ENCODE measurements at regions not wholly inside any gene's neighbourhood (a gene's known extent, or its start where the extent isn't known, plus 50 kb on each side); places are given as distances from the start of the nearest gene placed in this dataset.

DNA sequence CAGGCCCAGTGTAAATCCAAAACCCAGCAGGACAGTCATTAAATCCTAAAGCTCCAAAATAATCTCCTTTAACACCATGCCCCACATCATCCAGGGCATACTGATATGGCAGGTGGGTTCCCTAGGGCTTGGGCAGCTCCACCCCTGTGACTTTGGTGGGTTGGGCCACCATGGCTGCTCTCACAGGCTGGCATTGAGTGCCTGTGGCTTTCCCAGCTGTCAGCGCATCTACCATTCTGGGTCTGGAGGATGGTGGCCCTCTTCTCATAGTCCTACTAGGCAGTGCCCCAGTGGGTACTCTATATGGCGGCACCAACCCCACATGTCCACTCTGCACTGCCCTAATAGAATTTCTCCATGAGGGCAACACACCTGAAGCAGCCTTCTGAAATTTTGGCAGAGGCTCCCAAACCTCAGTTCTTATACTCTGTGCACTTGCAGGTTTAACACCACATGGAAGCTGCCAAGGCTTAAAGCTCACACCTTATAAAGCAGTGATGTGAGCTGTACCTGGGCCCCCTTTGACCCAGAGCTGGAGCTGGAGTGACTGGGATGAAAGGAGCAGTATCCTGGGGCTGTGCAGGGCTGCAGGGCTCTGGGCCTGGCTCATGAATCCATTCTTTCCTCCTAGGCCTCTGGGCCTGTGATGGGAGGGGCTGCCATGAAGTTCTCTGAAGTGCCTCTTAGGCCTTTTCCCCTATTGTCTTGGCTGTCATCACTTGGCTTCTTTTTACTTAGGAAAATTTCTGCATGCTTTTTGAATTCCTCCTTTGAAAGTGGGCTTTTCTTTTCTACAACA lies 765.5 kb upstream of the EPHA7 start:
- Histone ChIP-seq H3K9me2 (ENCODE audit: insufficient read depth) (no peaks in the 10 kb centered on the region), H3K27me3 (ENCODE audit: insufficient read depth, low read length) (no peaks in the 10 kb centered on the region), H3K9me3 (ENCODE audit: control insufficient read depth in 1 of 2, insufficient read depth in 1 of 2, low read depth in 1 of 2, low read length in 2 of 2) (peaks cover 4 to 7% of the 10 kb centered on the region in 2 experiments; a peak in 2 of 4 replicates), H3K4me3 (replicated peaks in 1 of 2; ENCODE audit: low read depth in 1 of 2, low read length in 2 of 2) (no peak overlapping the region), H3K4me1 (ENCODE audit: control insufficient read depth in 1 of 2, insufficient read depth in 2 of 2, low read length in 2 of 2) (no peaks in the 10 kb centered on the region), H3K9ac (ENCODE audit: low read length) (no peak overlapping the region), H3K4me2 (ENCODE audit: low read length) (no peak overlapping the region), H3K36me3 (ENCODE audit: control insufficient read depth in 1 of 2, insufficient read depth in 2 of 2, low read length in 2 of 2) (no peaks in the 10 kb centered on the region), H3K27ac (ENCODE audit: low read depth, low read length) (no peak overlapping the region), H2AFZ (ENCODE audit: low read depth, low read length, poor library complexity, severe bottlenecking) (no peak overlapping the region), H3K79me2 (ENCODE audit: insufficient read depth, low read length) (no peaks in the 10 kb centered on the region), H4K20me1 (ENCODE audit: insufficient read depth) (no peaks in the 10 kb centered on the region)
- intact Hi-C loops (cut with micrococcal nuclease) = no loop called here
- BruUV-seq (replicated peaks) = no TSS peak
- ATAC-seq (no peak), DNase-seq (ENCODE audit: low read depth, low spot score) (no peak)
- CTCF ChIA-PET = no interaction called here
- RAD21 ChIA-PET (ENCODE audit: low non-redundant PET in 1 of 2, low total read pairs in 2 of 2, uncharacterized antibody in 2 of 2, unreplicated experiment in 2 of 2) = no interaction called here
- TF ChIP-seq JUND (IDR thresholded peaks at IDR 0.05) = no peak
- TF ChIP-seq, protein P1, sequence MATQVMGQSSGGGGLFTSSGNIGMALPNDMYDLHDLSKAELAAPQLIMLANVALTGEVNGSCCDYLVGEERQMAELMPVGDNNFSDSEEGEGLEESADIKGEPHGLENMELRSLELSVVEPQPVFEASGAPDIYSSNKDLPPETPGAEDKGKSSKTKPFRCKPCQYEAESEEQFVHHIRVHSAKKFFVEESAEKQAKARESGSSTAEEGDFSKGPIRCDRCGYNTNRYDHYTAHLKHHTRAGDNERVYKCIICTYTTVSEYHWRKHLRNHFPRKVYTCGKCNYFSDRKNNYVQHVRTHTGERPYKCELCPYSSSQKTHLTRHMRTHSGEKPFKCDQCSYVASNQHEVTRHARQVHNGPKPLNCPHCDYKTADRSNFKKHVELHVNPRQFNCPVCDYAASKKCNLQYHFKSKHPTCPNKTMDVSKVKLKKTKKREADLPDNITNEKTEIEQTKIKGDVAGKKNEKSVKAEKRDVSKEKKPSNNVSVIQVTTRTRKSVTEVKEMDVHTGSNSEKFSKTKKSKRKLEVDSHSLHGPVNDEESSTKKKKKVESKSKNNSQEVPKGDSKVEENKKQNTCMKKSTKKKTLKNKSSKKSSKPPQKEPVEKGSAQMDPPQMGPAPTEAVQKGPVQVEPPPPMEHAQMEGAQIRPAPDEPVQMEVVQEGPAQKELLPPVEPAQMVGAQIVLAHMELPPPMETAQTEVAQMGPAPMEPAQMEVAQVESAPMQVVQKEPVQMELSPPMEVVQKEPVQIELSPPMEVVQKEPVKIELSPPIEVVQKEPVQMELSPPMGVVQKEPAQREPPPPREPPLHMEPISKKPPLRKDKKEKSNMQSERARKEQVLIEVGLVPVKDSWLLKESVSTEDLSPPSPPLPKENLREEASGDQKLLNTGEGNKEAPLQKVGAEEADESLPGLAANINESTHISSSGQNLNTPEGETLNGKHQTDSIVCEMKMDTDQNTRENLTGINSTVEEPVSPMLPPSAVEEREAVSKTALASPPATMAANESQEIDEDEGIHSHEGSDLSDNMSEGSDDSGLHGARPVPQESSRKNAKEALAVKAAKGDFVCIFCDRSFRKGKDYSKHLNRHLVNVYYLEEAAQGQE (IDR thresholded peaks at IDR 0.05; ENCODE audit: low read depth) = no peak
- no peak for TF ChIP-seq EGR1 (IDR thresholded peaks at IDR 0.05; ENCODE audit: low read depth)
- TF ChIP-seq ZFX (IDR thresholded peaks at IDR 0.05) = no peak
- TF ChIP-seq, protein P2, sequence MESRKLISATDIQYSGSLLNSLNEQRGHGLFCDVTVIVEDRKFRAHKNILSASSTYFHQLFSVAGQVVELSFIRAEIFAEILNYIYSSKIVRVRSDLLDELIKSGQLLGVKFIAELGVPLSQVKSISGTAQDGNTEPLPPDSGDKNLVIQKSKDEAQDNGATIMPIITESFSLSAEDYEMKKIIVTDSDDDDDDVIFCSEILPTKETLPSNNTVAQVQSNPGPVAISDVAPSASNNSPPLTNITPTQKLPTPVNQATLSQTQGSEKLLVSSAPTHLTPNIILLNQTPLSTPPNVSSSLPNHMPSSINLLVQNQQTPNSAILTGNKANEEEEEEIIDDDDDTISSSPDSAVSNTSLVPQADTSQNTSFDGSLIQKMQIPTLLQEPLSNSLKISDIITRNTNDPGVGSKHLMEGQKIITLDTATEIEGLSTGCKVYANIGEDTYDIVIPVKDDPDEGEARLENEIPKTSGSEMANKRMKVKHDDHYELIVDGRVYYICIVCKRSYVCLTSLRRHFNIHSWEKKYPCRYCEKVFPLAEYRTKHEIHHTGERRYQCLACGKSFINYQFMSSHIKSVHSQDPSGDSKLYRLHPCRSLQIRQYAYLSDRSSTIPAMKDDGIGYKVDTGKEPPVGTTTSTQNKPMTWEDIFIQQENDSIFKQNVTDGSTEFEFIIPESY (IDR thresholded peaks at IDR 0.05; ENCODE audit: extremely low read depth, insufficient replicate concordance, low read length) = no peak
- no peak for TF ChIP-seq YY1 (IDR thresholded peaks at IDR 0.05; ENCODE audit: extremely low read depth, insufficient replicate concordance, low read depth, low read length)
- TF ChIP-seq, protein P3, sequence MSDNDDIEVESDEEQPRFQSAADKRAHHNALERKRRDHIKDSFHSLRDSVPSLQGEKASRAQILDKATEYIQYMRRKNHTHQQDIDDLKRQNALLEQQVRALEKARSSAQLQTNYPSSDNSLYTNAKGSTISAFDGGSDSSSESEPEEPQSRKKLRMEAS (IDR thresholded peaks at IDR 0.05) = no peak
- TF ChIP-seq, protein P4, sequence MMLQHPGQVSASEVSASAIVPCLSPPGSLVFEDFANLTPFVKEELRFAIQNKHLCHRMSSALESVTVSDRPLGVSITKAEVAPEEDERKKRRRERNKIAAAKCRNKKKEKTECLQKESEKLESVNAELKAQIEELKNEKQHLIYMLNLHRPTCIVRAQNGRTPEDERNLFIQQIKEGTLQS (IDR thresholded peaks at IDR 0.05) = no peak
- no peak for TF ChIP-seq FOSL1 (IDR thresholded peaks at IDR 0.05; ENCODE audit: low read depth)
- no peak for TF ChIP-seq SRF (IDR thresholded peaks at IDR 0.05; ENCODE audit: low read depth)
- TF ChIP-seq ZNF274 (IDR thresholded peaks at IDR 0.05; ENCODE audit: low read depth, low read length) = no peak
- no peak for TF ChIP-seq TCF7L2 (IDR thresholded peaks at IDR 0.05; ENCODE audit: borderline replicate concordance, extremely low read depth, insufficient read depth, insufficient read length)
- no peak for TF ChIP-seq ELF1 (IDR thresholded peaks at IDR 0.05; ENCODE audit: borderline replicate concordance, low read depth)
- TF ChIP-seq EZH2 (IDR thresholded peaks at IDR 0.05) = no peak
- no peak for TF ChIP-seq POLR2A (IDR thresholded peaks at IDR 0.05; ENCODE audit: borderline replicate concordance, extremely low read depth, insufficient read depth, insufficient read length)
- TF ChIP-seq, protein P5, sequence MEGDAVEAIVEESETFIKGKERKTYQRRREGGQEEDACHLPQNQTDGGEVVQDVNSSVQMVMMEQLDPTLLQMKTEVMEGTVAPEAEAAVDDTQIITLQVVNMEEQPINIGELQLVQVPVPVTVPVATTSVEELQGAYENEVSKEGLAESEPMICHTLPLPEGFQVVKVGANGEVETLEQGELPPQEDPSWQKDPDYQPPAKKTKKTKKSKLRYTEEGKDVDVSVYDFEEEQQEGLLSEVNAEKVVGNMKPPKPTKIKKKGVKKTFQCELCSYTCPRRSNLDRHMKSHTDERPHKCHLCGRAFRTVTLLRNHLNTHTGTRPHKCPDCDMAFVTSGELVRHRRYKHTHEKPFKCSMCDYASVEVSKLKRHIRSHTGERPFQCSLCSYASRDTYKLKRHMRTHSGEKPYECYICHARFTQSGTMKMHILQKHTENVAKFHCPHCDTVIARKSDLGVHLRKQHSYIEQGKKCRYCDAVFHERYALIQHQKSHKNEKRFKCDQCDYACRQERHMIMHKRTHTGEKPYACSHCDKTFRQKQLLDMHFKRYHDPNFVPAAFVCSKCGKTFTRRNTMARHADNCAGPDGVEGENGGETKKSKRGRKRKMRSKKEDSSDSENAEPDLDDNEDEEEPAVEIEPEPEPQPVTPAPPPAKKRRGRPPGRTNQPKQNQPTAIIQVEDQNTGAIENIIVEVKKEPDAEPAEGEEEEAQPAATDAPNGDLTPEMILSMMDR (IDR thresholded peaks at IDR 0.05 in 2 of 3, conservative IDR thresholded peaks at IDR 0.05 in 1 of 3; ENCODE audit: borderline replicate concordance in 1 of 3, insufficient read depth in 1 of 3, low read depth in 2 of 3, low read length in 2 of 3) = no peak
- TF ChIP-seq SIN3A (IDR thresholded peaks at IDR 0.05; ENCODE audit: low read depth) = no peak
- TF ChIP-seq EZH2phosphoT487 (IDR thresholded peaks at IDR 0.05; ENCODE audit: borderline replicate concordance) = no peak
- no peak for TF ChIP-seq SP1 (IDR thresholded peaks at IDR 0.05; ENCODE audit: low read depth)
- POLR2A ChIA-PET = no interaction called here

Measured in HCT116 (cell line).